HUES64 (cell line): ENCODE measurements at regions not wholly inside any gene's neighbourhood (a gene's known extent, or its start where the extent isn't known, plus 50 kb on each side); places are given as distances from the start of the nearest gene placed in this dataset.

Experiments used
- H3K27ac ChIP-seq: 2 replicates; pipeline ENCODE4 v1.7.0; 2013; ENCODE audit warnings: low read depth, low read length, inconsistent platforms
- H3K27me3 ChIP-seq: 2 replicates; pipeline ENCODE4 v1.6.1; 2013; ENCODE audit warnings: mild to moderate bottlenecking, low read length; ENCODE audit not compliant: insufficient read depth
- H3K36me3 ChIP-seq: 2 replicates; pipeline ENCODE4 v1.6.1; 2013; ENCODE audit warnings: mild to moderate bottlenecking, low read length; ENCODE audit not compliant: insufficient read depth
- H3K4me1 ChIP-seq: 2 replicates; pipeline ENCODE4 v1.6.1; 2013; ENCODE audit warnings: mild to moderate bottlenecking, low read length, moderate library complexity; ENCODE audit not compliant: insufficient read depth
- H3K4me3 ChIP-seq: 2 replicates; pipeline ENCODE4 v1.5.1; 2013; ENCODE audit warnings: mild to moderate bottlenecking, low read length, moderate library complexity
- H3K9ac ChIP-seq: 2 replicates; pipeline ENCODE4 v1.6.1; 2013; ENCODE audit warnings: mild to moderate bottlenecking, low read depth, low read length
- H3K9me3 ChIP-seq: 2 replicates; pipeline ENCODE4 v1.6.1; 2013; ENCODE audit warnings: low read depth, low read length; ENCODE audit not compliant: insufficient read depth
- WGBS: fragments of 150-250, 120-280 bp; methylation state at CpG from one replicate; pipeline ENCODE4 v1.1.7; 2013; ENCODE audit warnings: missing lambda C conversion rate; 5-methylcytosine and 5-hydroxymethylcytosine counted together

DNA sequence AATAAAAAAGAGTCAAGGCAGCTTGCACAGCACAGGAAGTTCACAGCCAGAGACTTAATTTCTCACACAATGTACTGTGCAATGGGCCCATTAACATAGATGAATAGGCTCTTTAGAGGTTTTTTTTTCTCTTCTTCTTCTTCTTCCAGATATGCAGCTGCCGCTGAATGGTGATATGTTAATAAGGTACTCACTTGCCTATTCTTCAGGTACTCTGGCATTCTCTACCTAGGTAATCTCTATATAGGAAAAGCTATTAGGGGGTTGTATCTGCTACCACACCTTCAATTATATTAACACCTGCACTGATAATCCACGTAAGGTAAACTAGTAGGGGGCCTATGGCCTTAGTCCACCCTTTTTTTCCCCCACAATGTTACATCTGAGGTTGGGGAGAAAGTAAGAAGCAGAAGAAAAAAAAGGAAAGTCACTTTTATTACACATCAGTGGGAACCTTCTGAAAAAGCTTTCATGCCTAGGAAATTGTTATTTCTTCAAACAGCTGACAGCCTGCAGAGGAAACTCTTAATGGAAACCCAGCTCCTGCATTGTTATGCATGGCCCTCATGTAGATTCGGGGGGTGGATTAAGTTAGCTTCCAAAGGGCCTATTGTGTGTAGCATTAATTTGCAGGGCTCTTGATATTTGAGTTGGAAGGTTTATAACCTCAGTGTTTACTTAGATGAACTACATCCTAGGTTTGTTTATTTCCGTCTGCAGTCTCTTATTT, 525.5 kb downstream of the ZIC1 start:
- Histone ChIP-seq H3K9ac (peak overlapping the region; percentile 2; the same call in 1 of the 2 replicates), H3K27ac (peak overlapping the region; percentile 76), H3K9me3 (no peaks in the 10 kb centered on the region), H3K36me3 (no peaks in the 10 kb centered on the region), H3K27me3 (no peaks in the 10 kb centered on the region), H3K4me1 (peaks cover 97% of the 10 kb centered on the region), H3K4me3 (peak overlapping the region; percentile 12; the same call in 1 of the 2 replicates)
- whole genome bisulfite sequencing, result 0% methylated on average over 1 of the region's 4 CpGs

DNA sequence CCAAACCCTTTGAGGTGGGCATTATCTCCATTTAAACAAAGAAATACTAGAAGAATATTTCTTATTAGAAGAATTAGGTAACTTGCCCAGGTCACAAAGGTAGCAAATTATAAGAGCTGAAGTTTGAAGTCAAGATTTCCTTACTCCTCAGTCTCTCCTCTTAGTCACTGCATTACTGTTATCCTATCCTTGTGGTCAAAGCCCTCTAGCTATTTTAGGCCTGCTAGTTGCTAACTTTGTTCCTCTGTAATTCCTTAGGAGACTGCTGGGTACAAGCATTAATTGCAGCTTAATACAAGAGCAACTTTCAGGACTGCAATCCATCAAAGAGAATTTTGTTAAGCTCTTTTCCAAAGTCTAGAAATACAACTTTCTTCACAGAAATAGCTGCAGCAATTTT, 528.2 kb downstream of the ZIC1 start:
- peaks cover 87% of the 10 kb centered on the region for H3K4me1 ChIP-seq
- H3K36me3 ChIP-seq, result no peaks in the 10 kb centered on the region
- H3K9ac ChIP-seq, result no peak overlapping the region
- H3K4me3 ChIP-seq, result no peak overlapping the region
- no peak overlapping the region for H3K27ac ChIP-seq
- no peaks in the 10 kb centered on the region for H3K9me3 ChIP-seq
- H3K27me3 ChIP-seq, result no peaks in the 10 kb centered on the region

DNA sequence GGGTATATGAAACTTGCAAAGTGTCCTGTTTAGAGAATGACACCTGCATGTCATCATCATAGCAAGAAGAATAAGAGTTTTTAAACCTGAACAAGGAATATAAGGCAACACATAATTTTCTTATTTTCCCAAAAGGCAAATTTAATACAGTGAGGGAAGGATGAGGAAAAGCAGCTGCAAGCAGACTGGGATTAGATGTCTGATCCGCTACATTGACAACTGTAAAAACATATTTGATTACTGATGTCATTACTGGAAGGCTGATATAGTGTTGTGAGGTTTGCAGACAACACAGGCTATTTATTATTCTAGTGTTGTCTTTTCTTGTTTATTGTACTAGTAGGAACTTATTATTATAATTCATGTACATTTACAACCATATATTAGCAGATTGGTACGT, 528.7 kb downstream of the ZIC1 start:
- Histone ChIP-seq H3K4me3 (no peak overlapping the region), H3K9ac (no peak overlapping the region), H3K27me3 (no peaks in the 10 kb centered on the region), H3K9me3 (no peaks in the 10 kb centered on the region), H3K4me1 (peaks cover 83% of the 10 kb centered on the region), H3K27ac (no peak overlapping the region), H3K36me3 (no peaks in the 10 kb centered on the region)
- 94% methylated on average over 1 of the region's 2 CpGs for WGBS

DNA sequence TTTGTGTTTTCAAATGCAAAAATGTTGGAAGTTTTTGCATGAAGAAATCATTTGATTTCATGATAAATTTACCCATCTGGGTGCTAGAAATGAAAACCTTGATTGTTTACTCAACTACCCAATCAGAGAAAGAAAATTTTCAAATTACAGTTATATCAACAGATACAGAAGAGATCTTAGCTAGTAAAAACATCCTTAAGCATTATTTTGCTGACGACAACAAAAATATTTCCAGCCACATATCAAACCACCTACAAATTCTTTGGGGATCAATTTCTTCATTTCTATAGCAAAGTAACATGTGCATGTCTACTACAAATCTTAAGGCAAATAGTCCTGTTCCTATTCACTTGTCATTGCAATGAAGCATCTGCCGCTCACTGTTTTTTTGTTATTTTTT, 530.3 kb downstream of the ZIC1 start:
- peaks cover 74% of the 10 kb centered on the region for H3K4me1 ChIP-seq
- no peak overlapping the region for H3K4me3 ChIP-seq
- 78% methylated on average over 2 of the region's 2 CpGs for WGBS
- no peaks in the 10 kb centered on the region for H3K27me3 ChIP-seq
- H3K27ac ChIP-seq, result no peak overlapping the region
- no peak overlapping the region for H3K9ac ChIP-seq
- H3K9me3 ChIP-seq, result no peaks in the 10 kb centered on the region
- H3K36me3 ChIP-seq, result no peaks in the 10 kb centered on the region

DNA sequence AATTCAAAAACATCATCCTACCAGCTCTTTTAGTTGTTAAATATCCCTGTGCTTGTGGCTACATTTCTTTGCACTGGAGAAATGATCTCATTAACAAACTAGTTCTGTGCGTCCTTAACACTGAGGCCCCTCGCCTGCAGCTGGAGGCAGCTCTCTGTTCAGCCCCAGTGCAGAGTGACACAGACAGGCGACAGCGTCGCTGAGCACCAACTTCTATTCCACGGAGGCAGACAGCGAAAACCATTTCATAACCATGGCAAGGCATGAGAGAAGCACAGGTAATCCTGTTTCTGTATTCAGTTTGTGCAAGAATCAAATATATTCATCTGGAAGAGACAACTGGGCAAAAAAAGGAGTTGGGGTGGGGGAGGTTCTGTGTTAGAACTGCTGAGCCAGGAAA, 530.7 kb downstream of the ZIC1 start:
- no peak overlapping the region for H3K27ac ChIP-seq
- no peaks in the 10 kb centered on the region for H3K36me3 ChIP-seq
- WGBS, result 37% methylated on average over 7 of the region's 7 CpGs
- no peaks in the 10 kb centered on the region for H3K27me3 ChIP-seq
- peaks cover 71% of the 10 kb centered on the region for H3K4me1 ChIP-seq
- peak overlapping the region; percentile 30; the same call in 1 of the 2 replicates for H3K4me3 ChIP-seq
- no peak overlapping the region for H3K9ac ChIP-seq
- no peaks in the 10 kb centered on the region for H3K9me3 ChIP-seq

DNA sequence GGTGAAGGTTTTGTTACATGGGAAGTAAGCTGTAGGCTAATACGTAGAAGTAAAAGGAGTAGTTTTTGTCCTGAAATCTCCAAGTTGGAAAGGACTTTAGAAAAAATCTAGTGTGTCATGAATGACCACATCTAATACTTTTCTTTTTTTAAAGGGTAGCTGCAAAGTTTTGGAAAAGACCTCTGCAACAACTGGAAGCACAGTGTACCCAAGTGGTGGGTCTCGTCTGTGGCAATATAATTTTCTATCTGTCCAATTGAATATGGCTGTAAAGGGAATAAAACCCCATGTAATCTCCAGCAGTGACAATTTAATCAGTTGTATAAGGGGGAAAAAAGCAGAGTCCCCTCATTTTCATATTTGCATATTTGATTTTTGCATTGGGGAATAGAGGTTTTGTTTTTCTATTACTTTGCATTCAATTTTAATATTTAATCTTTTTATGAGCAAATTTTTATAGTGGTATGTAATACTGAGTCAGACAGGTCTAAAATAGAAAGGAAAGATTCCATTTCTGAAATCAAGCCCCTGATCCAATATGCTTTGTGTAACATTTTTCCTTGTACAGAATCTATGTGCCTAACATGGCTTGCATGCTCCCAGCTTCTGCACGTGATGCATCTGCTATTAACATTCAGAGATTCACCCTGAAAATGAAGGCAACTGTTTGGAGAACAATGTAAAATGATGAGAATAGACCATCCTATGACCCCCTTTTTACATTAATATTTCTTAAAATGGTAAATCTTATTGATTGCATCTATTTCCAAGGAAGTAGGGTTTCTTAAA, 531.4 kb downstream of the ZIC1 start:
- Histone ChIP-seq H3K27ac (no peak overlapping the region), H3K9me3 (no peaks in the 10 kb centered on the region)
- WGBS, result 88% methylated on average over 3 of the region's 3 CpGs

DNA sequence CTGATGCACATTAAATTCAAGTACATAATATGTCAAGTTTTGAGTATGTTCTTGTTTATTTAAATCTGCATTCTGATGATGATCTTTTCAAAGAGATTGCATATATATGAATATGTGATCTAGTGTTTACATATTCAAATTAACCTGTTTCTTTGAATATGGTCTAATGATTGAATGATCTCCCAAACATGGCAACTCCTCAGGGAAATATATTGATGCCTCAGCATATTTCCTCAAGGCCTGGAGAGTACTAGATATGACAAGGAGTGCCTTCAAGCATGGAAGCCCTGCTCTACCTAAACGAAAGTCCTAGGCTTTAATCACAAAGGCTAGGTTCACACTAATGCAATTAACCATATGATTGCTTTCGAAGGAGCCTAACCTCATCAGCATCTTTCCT, 532.8 kb downstream of the ZIC1 start:
- no peaks in the 10 kb centered on the region for H3K9me3 ChIP-seq
- peaks cover 67% of the 10 kb centered on the region for H3K4me1 ChIP-seq
- no peak overlapping the region for H3K4me3 ChIP-seq
- H3K27ac ChIP-seq, result no peak overlapping the region
- no peak overlapping the region for H3K9ac ChIP-seq
- H3K36me3 ChIP-seq, result no peaks in the 10 kb centered on the region
- WGBS, result 68% methylated on average over 2 of the region's 2 CpGs
- H3K27me3 ChIP-seq, result no peaks in the 10 kb centered on the region

More for the DNA sequence above, 531.4 kb downstream of the ZIC1 start:
- H3K9ac ChIP-seq, result no peak overlapping the region
- no peaks in the 10 kb centered on the region for H3K27me3 ChIP-seq
- no peaks in the 10 kb centered on the region for H3K36me3 ChIP-seq
- peaks cover 67% of the 10 kb centered on the region for H3K4me1 ChIP-seq
- no peak overlapping the region; the same call in 1 of the 2 replicates for H3K4me3 ChIP-seq

DNA sequence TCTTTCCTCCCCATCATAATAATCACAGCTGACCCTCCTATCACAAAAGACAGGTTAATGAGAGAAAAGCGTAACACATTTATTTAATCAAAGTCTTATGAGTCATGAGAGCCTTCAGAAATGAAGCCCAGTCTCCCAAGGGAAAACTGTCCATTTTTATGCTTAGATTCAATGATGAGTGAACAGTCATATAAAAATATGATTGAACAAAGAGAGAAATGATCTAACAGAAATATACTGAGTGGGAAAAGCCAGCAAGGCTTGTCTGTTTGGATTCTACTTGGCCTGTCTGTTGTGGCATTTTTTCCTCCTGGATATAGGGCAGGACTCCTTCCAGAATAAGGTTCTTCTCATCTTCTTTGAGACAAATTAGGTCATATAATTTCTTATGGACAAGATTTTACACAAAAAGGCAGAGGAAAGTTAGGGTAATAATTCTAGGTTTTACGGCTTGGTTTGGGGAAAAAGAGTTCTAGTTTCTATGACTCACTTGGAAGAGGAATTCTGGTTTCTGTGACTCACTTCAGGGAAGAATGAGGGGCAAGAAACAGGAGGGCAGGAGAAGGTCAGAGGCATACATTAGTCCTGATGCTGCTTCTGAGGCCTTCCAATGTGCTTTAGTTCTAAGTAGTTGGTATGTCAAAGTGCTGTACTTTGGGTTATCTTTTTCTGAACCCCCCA, 534.2 kb downstream of the ZIC1 start:
- Histone ChIP-seq H3K27me3 (no peaks in the 10 kb centered on the region), H3K9ac (no peak overlapping the region), H3K4me1 (peaks cover 53% of the 10 kb centered on the region), H3K4me3 (no peak overlapping the region), H3K27ac (no peak overlapping the region), H3K9me3 (no peaks in the 10 kb centered on the region), H3K36me3 (no peaks in the 10 kb centered on the region)
- 94% methylated on average over 2 of the region's 2 CpGs for WGBS

DNA sequence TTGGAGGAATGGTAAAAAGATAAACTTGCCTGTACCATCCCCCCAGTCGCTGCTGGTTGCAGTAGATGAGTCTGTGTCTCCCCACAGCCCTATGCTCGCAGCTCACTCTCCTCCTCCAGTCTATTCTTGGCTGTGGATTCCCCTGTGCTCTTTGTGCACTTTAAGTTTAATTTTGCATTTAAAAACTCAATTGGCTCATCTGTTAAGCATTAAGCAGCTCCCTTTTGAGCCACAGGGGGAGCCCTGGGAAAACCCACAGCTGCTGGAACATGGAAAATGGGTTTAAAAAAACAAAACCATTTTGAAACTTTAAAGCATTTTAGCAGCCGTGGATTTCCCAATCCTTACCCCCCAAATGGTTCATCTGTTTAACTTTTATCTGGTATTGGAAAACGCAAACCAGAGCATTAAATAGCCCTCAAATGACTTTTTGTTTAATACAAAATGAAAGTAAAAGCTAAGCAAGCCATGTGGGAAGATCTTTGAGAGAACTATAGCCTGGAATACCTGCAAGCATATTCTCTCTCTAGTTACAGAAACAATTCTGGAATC, 536.9 kb downstream of the ZIC1 start:
- Histone ChIP-seq H3K36me3 (no peaks in the 10 kb centered on the region), H3K4me1 (peaks cover 38% of the 10 kb centered on the region), H3K9ac (peak overlapping the region; percentile 59), H3K9me3 (no peaks in the 10 kb centered on the region), H3K27me3 (no peaks in the 10 kb centered on the region), H3K4me3 (no peak overlapping the region), H3K27ac (no peak overlapping the region; the same call in 1 of the 2 replicates)
- 61% methylated on average over 3 of the region's 4 CpGs for WGBS

DNA sequence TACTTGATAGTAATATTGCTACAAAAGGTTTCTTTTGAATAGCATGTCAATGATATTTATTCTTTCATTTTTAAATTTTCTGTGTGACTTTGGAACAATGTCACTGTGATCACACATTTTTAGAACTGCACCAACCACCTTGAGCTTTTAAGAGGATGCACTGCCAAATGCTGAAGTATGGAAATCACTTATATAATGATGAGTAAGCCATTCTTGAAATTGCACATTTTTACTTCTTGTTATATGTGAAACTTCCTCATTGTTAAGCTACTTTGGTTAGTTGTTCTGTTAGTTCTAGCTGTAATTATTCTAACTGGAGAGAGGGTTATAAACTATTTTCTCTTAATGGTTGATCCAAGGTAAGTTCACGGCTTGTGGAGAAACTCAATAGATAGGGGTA, 547.5 kb downstream of the ZIC1 start:
- Histone ChIP-seq H3K36me3 (no peaks in the 10 kb centered on the region), H3K9ac (no peak overlapping the region), H3K4me3 (no peak overlapping the region), H3K27me3 (no peaks in the 10 kb centered on the region), H3K27ac (no peak overlapping the region), H3K4me1 (peaks cover 13% of the 10 kb centered on the region), H3K9me3 (peaks cover 5% of the 10 kb centered on the region; the same call in 1 of the 2 replicates)
- WGBS, result 98% methylated on average over 1 of the region's 1 CpG

DNA sequence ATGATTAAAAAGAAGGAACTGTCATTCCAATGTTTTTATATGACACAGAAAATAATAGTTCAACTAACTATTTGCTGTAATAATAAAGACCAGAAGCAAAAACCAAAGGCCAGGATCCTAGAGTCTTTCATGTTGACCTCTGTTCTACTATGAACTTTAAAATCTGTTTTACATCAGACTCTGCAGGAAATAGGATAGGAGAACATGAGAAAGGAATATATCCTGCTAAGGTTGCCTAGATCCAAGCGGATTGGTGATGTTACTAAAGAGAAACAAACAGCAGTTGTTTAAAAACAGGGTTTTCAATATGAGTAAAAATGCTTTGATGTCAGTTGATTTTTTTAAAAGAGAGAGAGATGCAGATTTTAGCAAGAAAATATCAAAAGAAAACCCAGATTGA, 549.6 kb downstream of the ZIC1 start:
- no peak overlapping the region for H3K4me3 ChIP-seq
- no peaks in the 10 kb centered on the region for H3K36me3 ChIP-seq
- H3K4me1 ChIP-seq, result peaks cover 30% of the 10 kb centered on the region
- WGBS, result 95% methylated on average over 1 of the region's 1 CpG
- H3K9me3 ChIP-seq, result peaks cover 5% of the 10 kb centered on the region; the same call in 1 of the 2 replicates
- no peak overlapping the region for H3K27ac ChIP-seq
- no peaks in the 10 kb centered on the region for H3K27me3 ChIP-seq
- no peak overlapping the region for H3K9ac ChIP-seq
